HG02852 (cell line): ENCODE measurements at regions not wholly inside any gene's neighbourhood (a gene's known extent, or its start where the extent isn't known, plus 50 kb on each side); places are given as distances from the start of the nearest gene placed in this dataset.

ENCODE experiments used
- ATAC-seq: cut with Tn5 transposase; IDR thresholded peaks from one replicate; pipeline ENCODE4 v1.9.1; 2021; ENCODE audit warnings: mild to moderate bottlenecking, moderate library complexity; ENCODE audit not compliant: unreplicated experiment

DNA sequence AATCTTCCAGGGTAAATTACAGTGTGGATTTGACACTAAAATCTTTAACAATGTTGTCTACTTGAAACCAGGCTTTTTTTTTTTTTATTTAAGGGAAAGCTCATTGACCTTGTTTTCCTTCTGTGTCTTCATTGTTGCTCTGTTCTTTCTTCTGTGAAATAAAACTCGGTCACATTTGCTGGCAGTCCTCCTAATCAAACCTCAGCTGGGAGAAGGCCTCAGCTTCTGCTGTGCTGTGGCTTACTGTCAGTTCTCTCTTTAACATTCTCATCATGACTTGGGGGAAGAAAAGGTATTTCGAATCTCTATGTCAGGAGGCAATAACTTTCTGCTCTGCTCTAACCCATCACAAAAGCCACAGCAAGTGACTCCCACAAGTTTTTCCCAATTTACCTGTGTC is 268.9 kb downstream of the ZNF608 start:
- no peak for ATAC-seq

DNA sequence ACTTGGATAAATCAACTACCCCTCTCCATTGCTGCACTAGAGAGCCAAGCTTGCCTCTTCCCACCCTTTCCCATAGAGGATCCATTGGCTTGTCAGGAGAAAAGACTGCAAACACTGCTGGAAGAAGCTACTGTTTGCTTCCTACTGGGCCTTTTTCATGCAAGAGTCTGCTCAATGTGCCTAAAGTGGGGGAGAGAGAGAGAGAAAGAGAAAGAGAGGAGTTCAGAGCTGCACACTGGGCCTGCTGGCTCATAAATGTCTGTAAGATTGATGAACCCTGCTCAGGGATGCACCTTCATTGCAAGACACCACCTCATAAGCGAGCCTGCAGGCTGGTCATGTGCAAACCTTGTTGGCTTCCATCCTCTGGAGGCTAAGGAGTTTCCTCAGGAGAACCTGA is 269.4 kb downstream of the ZNF608 start:
- ATAC-seq = no peak

DNA sequence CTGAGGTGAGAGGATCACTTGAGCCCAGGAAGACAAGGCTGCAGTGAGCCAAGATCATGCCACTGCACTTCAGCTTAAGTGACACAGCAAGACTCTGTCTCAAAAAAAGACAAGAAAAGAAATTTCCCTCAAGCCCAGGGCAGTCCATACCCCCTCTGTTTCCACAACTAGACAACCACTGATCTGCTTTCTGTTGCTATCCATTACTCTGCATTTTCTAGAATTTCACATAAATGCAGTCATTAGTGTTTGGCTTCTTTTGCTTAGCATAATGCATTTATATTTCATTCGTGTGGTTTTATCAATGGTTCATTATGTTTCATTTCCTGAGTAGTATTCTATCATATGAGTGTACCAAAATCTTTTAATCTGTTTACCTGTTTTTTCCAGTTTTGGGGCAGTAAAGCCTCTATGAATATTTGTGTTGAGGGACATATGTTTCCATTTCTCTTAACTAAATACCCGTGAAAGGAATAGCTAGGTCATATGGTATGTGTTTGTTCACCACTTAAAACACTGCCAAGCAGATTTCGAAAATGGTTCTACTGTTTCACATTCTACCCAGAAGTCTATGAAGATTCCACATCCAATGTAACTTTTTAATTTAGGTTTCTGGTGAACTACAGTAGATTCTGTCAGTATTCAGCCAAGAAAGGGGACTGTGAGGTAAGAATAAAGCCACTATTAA is 271.8 kb downstream of the ZNF608 start:
- no peak for ATAC-seq

DNA sequence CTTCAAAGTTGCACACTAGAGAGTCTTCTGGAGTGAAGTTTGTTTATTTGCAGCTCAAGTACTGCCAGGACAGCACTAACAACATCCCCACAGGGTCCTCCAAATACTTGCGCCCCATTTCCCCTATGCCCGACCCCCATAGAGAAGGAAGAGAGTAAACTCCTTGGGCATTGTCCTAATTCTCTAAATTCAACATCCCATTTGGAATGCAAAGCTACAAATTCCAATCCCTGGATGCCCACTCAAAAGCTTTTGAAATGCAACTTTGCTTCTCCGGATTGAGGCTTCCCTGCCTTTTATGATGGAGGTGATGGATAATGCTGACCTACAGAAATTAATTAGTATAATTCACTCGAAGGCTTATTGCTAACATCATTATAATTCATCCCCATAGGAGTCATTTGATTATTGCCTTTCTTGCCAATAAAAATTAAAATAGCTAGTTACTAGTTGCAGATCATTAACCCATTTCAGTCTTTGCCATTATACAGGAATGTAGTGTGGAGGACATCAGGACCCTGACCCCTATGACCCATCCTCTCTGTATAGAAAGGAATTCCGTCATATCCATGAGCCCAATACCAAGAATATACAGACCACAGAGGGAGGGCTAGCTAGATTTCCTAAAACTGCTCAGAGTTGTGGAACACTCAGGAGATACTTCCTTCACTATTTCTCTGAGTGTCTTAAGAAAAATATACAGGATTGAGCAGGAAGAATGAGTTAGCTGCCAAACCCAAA is 277.6 kb downstream of the ZNF608 start:
- ATAC-seq = no peak

DNA sequence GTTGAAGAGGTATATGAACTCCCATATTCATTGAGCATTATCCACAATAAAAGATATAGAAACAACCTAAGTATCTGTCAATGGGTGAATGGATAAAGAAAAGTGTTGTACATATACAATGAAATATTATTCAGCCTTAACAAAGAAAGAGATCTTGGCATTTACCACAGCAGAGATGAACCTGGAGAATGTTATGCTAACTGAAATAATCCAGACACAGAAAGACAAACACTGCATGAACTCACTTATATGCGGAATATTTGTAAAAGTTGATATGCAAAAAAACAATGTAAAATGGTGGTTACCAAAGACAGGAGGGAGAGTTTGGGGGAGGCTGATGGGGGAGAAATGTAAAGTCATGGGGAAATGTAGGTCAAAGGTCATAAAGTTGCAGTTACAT is 278.7 kb downstream of the ZNF608 start:
- ATAC-seq = no peak

DNA sequence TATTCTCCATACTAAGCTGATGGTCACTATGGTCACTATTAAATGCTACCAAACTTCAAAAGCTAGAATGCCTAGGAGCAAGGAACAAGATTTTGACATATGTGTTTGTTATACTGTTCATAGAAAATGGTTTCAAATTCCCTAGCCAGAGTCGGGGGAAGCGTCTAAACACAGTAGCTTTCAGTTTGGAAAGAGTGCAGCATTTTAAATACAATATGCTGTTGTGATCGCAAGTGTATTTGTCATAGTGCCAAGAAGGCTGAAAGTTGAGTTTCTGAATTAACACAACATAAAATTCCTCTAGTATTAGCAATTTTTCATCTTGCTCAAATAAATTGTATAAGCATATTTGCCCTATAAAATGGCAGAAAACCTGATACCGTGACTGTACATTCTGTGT is 280.4 kb downstream of the ZNF608 start:
- no peak for ATAC-seq

DNA sequence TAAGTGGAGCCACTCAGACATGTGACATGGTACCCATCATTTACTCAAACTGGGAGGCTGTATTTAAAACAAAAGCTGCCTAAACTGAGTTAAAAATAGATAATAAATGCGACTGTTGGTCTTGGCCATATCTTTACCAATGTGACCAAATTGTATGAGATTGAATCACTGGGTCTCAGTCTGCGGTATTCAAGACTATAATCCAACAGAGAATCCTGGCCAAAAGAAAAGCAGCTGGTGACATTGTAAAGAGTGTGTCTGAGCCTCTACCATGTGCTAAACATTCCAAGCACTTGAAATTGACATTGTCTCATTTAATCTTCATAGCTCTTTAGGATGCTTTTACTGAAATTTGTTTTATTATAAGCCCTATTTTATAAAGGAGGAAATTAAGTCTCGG is 282.6 kb downstream of the ZNF608 start:
- ATAC-seq = no peak

DNA sequence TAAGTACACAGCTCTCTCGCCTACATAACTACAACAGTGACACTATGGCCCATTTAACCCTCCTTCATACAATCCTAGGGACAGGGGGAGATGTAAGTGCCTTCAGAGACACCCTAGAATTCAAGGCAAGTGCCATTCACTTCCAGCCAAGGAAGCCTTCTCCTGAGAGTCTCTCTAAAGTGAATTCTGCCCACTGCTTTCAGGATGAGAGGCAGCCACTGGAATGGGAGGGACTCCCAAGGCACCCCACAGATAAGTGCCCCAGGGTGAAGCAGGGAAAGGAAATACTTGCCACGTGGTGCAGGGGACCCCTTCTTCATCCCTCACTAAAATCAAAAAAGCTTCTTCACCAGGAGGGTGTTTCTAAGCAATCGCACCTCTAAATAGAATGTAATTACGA is 283.7 kb downstream of the ZNF608 start:
- no peak for ATAC-seq

DNA sequence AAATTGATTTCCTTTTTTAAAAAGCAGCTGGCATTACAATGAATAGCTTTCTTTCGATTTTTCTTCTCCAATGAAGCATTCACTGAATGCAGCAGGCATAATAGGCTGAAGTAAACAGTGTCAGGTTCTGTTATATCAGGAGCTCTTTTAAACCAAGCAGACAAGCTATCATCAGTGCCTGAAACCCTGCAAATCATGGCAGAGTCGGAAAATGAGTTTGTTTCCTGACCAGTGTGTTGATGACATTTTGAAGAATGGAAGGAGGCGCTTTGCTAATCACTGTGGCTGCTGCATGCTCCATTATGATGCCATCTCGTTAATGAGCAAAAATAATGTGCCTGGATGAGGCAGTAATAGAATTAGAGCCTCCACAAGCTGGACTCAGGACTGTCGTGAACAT is 284.5 kb downstream of the ZNF608 start:
- no peak for ATAC-seq

DNA sequence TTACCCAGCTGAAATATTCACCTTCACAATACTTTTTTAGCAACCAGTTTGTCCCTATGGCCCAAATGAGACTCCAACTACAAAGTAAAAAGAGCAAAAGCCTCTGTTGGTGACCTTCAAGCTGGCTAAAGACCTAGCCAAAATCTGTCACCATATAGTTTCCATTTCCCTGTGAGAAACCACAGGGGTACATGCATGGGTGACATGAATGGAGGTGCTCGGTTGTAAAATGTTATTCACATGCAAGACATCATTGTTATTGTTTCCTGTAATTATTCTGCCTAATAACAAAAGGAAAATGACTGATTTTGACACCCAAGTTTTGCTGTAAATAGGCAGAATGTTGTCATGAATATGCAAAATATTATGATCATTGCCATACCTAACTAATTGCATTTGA is 285.3 kb downstream of the ZNF608 start:
- ATAC-seq = no peak

DNA sequence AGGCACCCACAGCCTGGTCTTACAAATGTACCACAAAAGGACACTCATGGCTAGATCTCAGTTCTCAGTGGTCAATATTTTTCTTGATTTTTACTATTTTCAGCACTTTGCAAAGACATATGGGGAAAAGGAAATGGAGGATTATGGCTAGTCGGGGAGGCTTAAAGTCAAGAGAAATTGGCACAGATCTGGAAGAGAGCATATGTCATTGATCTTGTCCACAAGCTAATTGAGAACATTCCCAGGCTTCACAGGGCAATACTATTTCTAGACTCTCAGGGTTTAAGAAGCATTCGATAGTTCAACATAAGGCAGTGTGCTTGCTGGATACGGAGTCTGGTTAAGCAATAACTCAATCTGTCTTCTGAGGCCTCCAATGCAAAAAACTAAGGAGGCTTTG is 285.8 kb downstream of the ZNF608 start:
- ATAC-seq = no peak

DNA sequence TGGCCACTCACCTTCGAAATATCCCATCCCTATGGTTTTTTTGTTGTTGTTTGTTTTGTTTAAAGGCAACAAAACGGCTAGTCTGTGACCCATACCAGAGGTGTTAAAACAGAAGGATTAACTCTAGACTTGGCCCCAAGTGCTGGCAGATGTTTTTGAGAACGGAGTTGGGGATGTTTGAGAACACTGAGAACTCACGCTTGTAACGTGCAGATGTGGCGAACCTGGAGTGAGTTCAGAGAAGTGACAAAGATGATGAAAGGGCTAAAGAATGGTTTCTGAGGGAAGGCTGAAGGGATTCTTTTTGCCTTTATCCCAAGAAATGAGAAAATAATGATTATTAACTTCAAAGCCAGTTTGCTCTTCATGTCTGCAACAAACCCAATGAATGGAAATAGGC is 286.5 kb downstream of the ZNF608 start:
- ATAC-seq = no peak

DNA sequence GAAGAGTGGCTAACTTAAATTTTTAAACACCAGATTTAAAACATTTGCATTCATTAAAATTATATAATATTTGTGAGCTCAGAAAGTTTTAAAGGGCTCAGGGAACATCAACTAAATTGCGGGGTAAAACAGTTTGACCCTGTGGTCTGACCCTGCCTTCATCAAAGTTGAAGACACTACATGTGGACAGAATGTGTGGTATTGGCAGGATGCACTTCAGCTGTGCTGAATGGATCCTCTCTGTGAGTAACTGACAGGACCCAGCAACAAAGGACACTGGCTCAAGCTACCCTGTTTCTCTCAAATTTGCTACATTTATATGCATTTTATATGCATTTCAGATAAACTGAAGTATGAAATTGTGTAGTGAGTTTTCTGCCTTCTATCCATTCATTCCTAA is 288.5 kb downstream of the ZNF608 start:
- no peak for ATAC-seq

DNA sequence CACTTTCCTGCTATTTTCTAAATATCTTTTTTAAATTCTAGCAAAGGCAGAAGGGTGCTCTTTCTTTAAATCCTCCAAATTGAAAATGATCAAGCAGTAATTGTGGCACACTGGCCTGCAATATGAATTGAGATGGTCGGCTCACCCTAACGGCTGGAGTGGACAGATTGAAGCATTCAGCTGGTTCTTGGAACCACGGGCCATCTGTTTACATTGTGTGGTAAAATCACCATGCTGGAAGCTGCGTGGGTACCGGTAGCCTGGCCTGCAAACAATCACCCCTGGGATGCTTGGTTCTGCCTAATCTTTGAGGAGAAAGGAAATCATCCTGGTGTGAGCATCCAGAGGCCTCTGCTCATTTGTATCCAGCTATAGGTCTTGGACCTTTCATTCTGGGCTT is 289.3 kb downstream of the ZNF608 start:
- ATAC-seq = no peak

DNA sequence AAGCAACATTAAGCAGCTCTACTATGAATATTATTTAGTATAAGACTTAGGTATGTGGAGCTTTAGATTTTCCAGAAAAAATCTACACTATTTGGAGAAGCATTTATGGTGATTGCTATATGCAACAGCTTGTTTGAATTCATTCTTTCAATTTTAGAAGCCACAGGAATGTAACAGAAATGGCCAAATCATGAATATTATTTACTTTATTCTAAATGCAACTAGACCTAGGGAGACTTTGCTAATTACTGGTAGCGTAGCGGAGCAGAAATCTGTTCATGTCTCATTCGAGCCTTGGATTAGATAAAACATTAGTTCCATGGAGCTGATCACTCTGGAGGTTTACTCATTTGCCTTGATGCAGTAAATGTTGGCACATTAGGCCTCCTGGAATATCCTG is 290.2 kb downstream of the ZNF608 start:
- ATAC-seq = no peak

DNA sequence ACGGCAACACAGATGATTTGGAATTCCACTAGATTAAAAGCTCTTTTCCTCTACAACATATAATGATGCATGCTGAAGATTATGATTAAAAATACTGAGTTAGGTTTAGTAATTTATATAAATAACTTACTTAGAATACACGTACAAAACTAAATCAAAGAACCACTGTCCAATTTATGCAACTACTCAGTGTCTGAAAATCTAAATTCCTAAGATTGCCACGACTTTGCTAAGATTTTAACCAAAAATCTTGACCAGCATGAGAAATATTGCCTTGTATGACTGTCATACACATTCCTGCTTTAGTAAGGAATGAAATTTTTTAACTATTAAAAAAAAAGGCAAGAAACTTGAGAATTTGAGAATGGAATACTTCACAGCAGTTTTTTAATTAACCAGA is 292.4 kb downstream of the ZNF608 start:
- ATAC-seq = peak; percentile 3

DNA sequence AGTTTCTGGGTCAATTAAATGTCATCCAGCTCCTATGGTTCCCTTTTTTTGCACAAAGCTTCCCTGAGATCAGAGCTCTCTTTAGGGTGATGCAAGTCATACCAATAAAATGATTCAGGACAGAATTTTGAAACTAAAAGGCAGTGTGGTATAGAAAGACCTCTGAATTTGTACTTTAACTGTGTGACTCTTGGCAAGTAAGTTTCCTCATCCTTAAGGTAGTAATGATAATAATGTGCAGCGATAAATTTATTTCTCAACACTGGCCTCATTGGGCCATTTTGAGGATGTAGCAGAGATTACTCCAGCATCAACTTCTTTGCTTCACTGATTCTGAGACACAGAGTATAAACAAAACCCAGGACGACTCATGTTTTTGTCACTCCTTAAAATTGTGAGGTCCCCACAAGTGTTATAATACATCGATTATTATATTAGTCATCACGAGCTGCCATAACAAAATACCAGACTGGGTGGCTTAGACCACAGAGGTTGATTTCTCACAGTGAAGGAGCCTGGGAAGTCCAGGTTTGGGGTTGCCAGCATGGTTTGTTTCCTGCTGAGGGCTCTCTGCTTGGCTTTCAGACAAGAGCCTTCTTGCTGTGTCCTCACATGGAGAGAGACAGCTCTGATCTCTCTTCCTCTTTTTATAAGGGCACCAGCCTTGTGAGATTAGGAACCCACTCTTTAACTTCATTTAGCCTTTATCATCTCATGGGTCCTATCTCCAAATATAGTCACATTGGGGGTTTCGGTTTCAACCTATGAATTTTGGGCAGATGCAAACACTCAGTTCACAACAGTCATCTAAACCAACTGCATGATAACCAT is 293.0 kb downstream of the ZNF608 start:
- ATAC-seq = peak; percentile 94

DNA sequence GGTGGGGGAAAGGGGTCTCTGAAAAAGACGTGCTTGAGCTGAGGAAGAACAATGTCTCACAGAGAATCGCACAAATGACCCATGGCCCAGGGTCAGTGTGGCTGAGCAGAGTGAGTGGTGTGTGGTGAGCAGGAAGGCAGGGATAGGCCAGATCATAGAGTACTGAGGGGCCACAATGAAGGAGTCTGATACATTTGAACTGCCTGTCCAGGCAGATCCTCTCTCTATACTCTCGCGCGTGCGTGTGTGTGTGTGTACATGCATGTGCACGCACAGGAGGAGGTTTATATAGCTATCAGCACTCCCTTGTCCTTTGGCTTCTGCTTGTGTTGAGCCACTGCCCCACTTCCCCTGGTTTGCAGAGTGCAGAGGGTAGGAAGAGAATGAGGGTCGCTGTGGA is 294.0 kb downstream of the ZNF608 start:
- ATAC-seq = no peak

DNA sequence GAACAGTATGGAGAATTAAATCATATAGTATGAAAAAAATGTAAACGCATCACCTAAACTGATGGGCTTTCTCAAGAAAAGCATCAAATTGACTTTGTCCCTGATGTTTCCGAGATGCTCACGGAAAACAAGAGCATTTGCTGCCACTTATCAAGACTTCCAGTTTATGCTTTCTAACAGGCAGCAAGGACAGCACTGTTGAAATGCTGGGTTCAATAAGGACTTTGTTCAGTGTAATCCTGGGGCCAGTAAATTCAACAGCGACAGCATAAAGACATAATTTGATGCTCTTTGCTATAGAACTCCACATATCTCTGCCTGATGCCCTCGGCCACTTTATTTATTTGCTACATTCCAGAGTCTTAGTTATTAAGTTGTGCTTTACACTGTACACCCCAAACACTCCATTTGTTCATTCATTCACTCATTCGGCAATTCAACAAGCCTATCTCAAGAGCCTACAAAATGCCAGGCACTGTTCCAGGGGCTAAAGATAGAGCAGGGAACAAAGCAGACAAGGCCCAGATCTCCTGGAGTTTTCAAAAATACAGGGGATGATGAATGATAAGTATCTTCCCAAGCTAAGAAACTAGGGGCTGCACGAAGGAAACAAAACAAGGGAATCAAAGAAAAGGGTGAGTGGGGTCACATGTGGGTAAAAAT is 294.6 kb downstream of the ZNF608 start:
- ATAC-seq = no peak

DNA sequence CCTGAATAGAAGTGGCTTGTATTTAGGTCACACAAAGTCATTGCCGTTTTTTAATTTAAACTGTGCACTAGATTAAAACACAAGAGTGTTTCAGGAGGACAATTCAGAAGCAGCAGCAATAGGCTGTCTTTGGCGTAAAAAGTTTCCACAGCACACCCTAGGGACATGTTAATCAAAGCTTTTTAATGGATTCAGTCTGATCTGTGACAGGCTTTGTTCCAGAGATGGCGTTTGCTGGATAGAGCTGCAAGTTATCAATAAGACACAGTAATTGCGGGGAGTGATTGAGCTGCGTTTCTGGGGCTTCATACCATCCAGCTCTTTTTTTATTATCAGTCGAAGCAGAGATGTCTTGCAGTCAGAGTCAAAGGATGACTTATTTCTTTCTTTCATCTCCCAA is 300.3 kb downstream of the ZNF608 start:
- no peak for ATAC-seq

DNA sequence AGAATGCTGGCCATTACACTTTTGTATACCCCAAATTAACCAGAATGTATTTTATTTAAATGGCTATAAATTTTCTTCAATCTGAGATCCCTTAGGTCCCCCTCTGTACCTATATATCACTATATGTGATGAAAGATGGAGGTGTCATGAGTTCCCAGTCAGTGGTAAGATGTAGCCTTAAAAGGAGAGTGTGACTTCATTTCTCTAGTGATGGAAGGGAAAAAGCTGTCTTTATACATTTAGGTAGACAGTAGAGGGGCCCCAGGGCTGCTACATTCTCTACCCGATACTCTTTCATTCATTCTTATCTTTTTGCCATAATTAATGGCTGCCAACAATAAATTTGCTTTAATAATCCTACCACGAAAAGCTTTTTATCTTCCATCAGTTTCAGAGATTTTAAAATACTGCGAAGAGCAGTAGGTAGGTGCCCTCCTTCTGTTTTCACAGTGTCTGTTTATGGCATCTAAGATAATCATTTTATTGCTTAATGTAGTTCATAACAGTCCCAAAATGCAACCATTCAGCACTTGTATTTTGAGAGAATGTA is 301.3 kb downstream of the ZNF608 start:
- ATAC-seq = no peak
